HG03575 (cell line): ENCODE measurements at regions not wholly inside any gene's neighbourhood (a gene's known extent, or its start where the extent isn't known, plus 50 kb on each side); places are given as distances from the start of the nearest gene placed in this dataset.
"Not testable (repeated sequence)": the region's sequence is repeated elsewhere in the genome, so short reads cannot be mapped to it uniquely, and the experiment has no call there.

Experiments used
- ATAC-seq: cut with Tn5 transposase; IDR thresholded peaks from one replicate; pipeline ENCODE4 v1.9.1; 2021; ENCODE audit not compliant: unreplicated experiment, insufficient number of reproducible peaks, low FRiP score; ENCODE audit errors: extremely low read depth

DNA sequence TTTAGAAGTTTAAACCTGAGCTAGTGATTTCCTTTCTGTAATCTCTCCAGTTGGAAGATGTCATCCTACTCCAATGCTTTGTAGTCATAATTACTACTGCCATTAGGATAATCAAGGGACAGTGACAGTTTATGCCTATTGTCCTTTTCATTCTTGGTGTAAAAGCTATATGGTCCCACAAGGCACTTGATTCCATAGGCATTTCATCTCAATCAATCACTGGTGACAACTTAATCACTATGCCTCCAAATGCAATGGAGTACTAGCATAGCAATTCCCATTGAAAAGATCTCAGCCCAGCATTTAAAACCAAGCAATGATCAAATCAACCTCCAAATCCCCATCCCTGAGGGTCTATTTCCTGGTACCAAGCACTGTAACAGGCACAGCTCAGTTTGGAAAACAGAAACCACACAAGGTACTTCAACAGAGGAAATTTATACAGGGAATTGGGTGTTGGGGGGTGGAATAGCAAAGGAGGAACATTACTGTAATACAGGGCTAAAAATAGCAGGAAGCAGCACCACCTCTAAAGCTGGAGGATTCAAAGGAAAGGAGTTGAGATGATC lies 51.0 kb downstream of the FHIP2A start:
- ATAC-seq, result no peak

DNA sequence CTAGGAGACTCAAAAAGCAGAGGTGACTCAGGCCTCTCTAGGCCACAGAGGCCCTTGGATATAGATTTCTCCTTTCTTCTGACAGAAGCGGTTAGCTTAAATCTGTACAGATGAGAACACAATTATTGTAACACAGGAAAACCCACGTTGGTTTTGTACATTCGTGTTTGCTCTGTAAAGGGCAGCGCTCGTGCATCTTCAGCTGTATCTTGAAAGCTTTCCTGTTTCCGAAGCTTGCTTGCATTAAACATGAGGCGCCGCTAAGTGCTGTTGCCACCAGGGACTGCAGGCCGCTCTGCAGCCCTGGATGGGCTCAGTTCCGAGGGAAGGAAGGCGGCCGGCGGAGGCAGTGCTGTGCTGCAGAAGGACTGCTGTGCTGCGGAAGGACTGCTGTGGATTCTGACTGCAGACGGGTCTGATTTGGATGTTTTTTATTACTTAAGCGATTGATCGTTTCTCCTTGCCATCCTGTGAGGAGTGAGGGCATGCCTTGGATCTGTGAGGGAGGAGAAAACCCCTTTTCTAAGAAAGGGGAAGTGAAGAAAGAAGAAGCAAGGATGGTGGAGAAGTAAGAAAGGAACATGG lies 53.3 kb downstream of the FHIP2A start:
- ATAC-seq, result no peak

DNA sequence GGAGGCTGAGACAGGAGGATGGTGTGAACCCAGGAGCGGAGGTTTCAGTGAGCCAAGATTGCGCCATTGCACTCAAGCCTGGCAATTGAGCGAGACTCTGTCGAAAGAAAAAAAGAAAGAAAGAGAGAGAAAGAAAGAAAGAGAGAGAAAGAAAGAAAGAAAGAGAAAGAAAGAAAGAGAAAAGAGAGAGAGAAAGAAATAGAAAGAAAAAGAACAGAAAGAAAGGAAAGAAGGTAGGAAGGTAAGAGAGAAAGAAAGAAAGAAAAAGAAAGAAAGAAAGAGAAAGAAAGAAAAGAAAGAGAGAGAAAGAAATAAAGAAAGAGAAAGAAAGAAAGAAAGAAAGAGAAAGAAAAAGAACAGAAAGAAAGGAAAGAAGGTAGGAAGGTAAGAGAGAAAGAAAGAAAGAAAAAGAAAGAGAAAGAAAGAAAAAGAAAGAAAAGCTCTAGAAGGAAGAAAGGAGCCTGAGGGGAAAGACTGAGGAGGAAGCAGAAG lies 54.1 kb downstream of the FHIP2A start:
- not testable (repeated sequence) for ATAC-seq

DNA sequence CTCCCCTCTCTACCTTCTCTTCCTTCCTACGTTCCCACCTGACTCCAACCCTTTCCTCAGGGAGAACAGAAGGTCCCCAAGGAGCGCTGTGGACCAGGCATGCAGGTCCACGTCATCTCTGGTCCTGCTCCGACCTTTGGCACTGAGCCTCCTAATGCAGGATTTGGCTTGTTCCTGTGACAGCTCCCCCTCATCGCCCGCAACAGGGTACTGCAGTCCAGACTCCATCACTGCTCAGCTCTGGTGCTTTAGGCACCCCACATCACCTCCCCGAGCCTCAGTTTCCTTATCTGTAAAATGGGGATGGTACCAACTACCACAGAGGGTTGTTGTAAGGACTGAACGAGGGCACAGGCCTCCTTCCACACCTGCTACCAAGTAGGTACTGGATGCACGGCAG lies 54.6 kb downstream of the FHIP2A start:
- no peak for ATAC-seq

DNA sequence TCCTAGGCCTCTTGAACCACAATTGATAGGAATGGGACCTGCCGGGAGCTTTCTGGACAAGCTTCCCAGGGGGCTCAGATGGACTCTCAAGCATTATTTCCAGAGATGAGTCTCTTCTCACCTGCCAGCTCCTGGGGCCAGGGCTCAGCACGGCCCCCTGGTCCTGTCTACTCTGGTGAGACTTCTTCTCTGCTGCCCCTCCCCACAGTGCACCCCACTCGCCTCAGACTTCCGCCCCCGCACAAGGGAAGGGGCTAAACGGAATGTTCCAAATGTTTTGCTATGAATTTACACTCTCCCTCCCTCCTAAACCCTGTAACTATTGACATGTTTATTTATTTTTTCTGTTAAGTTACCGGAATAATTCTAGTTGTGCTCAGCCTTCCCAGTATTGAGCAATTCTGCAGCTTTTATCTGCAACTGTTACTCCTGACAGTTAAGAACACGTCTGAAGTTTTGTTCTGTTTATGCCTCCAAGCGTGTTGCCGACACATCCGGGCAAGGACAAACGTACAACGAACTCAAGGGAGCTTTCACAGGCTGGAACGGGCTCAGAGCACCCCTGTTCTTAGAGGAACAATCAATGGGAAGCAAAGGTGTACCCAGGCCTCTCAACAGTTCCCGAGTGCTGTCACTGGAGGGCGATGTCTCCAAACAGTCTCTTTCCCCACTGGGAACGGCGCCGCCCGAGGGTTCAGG lies 55.2 kb downstream of the FHIP2A start:
- ATAC-seq, result peak; percentile 77

DNA sequence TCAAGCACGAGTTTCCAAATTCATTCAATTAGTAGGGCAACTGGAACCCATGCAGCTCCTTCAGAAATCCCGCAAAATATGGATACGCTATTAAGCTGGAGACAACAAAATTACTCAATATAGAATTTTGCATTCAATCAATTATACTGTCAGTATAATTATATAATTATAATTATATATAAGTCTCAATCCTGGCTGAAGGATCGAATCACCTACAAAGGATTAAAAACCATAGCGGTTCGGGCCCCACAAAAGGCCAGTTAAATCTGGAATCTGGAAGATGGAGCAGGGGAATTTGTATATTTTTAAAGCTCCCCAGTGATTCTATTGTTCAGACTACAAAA lies 55.7 kb downstream of the FHIP2A start:
- ATAC-seq, result no peak

DNA sequence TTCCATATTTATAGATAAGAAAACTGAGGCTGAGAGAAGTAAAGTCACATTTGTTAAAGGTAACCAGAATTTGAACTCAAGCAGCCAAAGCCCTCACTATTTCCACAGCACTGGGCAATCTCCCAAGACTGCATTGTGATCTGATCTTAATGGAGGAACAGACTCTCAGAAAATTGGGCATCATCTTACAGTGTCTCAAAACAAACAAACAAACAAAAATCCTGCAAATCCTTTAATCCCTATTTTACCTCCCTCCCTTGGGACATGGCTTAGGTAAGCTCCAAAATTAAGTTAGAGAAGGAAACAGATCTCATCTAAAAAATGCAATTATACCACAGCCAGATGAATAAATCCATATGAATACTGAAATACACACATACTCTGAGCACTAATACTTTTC lies 57.5 kb downstream of the FHIP2A start:
- ATAC-seq, result no peak

DNA sequence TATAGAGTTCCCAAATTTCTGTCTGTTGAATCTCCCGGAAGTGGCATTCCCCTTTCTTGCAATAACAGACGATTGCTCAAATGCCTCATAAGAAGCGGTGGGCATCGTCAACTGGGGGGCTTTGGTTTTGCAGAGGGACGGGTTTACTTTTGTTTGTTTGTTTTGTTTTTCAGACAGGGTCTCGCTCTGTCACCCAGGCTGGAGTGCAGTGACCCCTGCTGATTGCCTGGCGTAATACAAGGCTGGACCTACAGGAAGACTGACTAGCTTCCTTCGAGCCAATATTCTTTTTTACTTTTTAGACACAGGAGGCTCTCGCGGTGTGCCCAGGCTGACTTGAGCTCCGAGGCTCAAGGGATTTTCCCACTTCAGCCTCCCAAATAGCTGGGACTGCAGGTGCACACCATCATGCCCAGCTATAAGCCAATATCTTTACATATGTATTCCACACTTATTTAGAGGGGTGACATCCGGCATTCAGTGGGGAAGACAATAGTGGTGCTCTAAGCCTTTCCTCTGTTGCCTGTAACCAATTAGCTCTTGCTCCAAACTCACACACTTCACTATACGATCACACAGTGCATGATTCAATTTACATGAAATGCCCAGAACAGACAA lies 58.1 kb downstream of the FHIP2A start:
- peak; percentile 64 for ATAC-seq

DNA sequence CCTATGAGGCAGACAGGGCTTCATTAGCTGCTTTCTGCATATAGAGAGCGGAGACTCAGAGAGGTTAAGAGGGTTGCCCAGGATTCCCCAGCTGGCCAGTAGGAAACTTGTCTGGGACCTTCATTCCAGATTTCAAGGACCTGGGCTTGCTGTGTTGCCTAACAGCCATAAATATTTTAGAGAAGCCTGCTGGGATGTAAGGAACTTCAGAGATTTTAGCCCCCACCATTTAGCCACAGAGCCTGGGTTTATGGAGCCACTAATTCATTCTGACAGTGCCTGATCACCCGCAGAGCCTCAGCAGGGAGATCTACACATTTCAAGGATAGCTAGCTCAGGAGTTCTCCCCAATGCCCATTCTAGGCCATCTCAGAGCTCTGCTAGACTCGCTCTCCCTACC lies 56.6 kb upstream of the TRUB1 start:
- ATAC-seq, result no peak

DNA sequence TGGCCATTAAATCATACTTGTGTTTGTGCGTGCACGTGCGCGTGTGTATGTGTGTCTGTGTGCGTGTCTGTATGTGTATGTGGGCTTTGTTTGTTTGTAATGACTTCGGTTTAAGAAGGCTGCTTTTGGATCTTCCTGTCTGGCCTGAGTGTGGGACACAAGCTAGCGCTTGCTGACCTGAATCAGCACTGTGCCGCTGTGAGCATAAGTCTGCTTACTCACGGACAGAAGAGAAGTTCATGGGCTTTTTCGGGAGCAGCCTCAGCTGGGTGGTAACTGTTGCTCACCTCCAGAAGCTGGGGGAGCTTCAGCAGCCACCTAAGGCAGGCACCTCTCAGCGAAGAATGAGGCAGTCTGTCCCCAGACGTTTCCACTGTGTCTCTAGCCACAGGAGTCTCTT lies 56.1 kb upstream of the TRUB1 start:
- no peak for ATAC-seq

DNA sequence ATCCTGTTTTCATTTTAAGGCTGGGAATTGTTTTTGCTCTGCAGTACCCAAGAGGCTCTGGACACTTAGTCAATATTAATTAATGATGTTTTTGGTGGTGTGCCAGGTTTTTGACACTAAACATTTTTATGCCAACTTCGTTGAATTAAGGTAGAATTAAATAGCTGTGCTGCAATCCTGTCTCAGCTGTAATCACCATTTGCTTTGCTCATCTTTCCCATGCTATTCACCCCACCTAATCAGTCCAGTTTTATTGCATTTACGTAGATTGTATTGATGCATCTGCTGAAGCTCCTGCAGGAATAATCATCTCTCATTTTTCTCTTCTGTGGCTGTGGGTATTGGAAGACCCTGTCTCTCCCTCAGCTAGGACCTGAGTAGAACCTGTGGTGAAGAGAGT lies 52.6 kb upstream of the TRUB1 start:
- ATAC-seq, result no peak
